GM23338 (cell line): ENCODE measurements at regions not wholly inside any gene's neighbourhood (a gene's known extent, or its start where the extent isn't known, plus 50 kb on each side); places are given as distances from the start of the nearest gene placed in this dataset.

Experiments used
- ATAC-seq: fragments of 200-7000 bp; cut with Tn5 transposase; 3 replicates; pipeline ENCODE4 v1.9.1; 2020
- DNase-seq: peaks from one replicate; pipeline ENCODE4 v3.0.0-alpha.2; 2015; ENCODE audit warnings: low spot score
- H2AFZ ChIP-seq: fragments of 200-600 bp; sonication (generic); 2 replicates; pipeline ENCODE4 v1.8.0; 2016; ENCODE audit warnings: antibody characterized with exemption, mild to moderate bottlenecking, moderate library complexity
- H3F3A ChIP-seq: fragments of 200-600 bp; sonication (generic); replicated peaks from 2 replicates; pipeline ENCODE4 v1.8.0; 2017; ENCODE audit warnings: antibody characterized with exemption, mixed run types, low read depth
- H3K27ac ChIP-seq: fragments of 200-600 bp; sonication (generic); 2 replicates; pipeline ENCODE4 v1.6.1; 2016; ENCODE audit warnings: low read depth
- H3K27me3 ChIP-seq: fragments of 200-600 bp; sonication (generic); 2 replicates; pipeline ENCODE4 v1.8.0; 2016; ENCODE audit warnings: mild to moderate bottlenecking, mixed run types, moderate library complexity; ENCODE audit not compliant: insufficient read depth
- H3K36me3 ChIP-seq: fragments of 200-600 bp; sonication (generic); 2 replicates; pipeline ENCODE4 v1.8.0; 2016; ENCODE audit warnings: mild to moderate bottlenecking; ENCODE audit not compliant: insufficient read depth
- H3K4me1 ChIP-seq: fragments of 200-600 bp; sonication (generic); 2 replicates; pipeline ENCODE4 v1.8.0; 2016; ENCODE audit warnings: mild to moderate bottlenecking, moderate library complexity; ENCODE audit not compliant: insufficient read depth
- H3K4me2 ChIP-seq: fragments of 200-600 bp; sonication (generic); 2 replicates; pipeline ENCODE4 v1.7.1; 2017; ENCODE audit warnings: mixed run types
- H3K4me3 ChIP-seq: fragments of 200-600 bp; sonication (generic); 2 replicates; pipeline ENCODE4 v1.6.1; 2016; ENCODE audit warnings: mixed run types
- H3K79me2 ChIP-seq: fragments of 200-600 bp; sonication (generic); replicated peaks from 2 replicates; pipeline ENCODE4 v1.8.0; 2017; ENCODE audit warnings: mild to moderate bottlenecking; ENCODE audit not compliant: insufficient read depth
- H3K9me2 ChIP-seq: fragments of 200-600 bp; sonication (generic); 2 replicates; pipeline ENCODE4 v1.8.0; 2017; ENCODE audit not compliant: insufficient read depth
- H4K20me1 ChIP-seq: fragments of 200-600 bp; sonication (generic); replicated peaks from 2 replicates; pipeline ENCODE4 v1.8.0; 2017; ENCODE audit warnings: mild to moderate bottlenecking; ENCODE audit not compliant: insufficient read depth
- H3K27ac Mint-ChIP-seq: 2 replicates; pipeline ENCODE4 v1.8.0; 2020; ENCODE audit warnings: inconsistent platforms, mild to moderate bottlenecking, moderate library complexity, mixed read lengths
- H3K27me3 Mint-ChIP-seq: 3 replicates; pipeline ENCODE4 v1.8.0; 2022; ENCODE audit warnings: low read depth, mild to moderate bottlenecking, moderate library complexity, mixed read lengths, inconsistent platforms; ENCODE audit not compliant: insufficient read depth, poor library complexity
- H3K36me3 Mint-ChIP-seq: 3 replicates; pipeline ENCODE4 v1.8.0; 2021; ENCODE audit warnings: low read depth, mild to moderate bottlenecking, inconsistent platforms, moderate library complexity, mixed read lengths
- H3K4me1 Mint-ChIP-seq: 3 replicates; pipeline ENCODE4 v1.8.0; 2020; ENCODE audit warnings: mild to moderate bottlenecking, inconsistent platforms, mixed read lengths
- H3K4me3 Mint-ChIP-seq: 3 replicates; pipeline ENCODE4 v1.8.0; 2021; ENCODE audit warnings: moderate library complexity, mild to moderate bottlenecking, inconsistent platforms, mixed read lengths
- H3K9me3 Mint-ChIP-seq: 3 replicates; pipeline ENCODE4 v1.8.0; 2020; ENCODE audit warnings: moderate library complexity, mild to moderate bottlenecking, inconsistent platforms, mixed read lengths
- CREB1 ChIP-seq: fragments of 250-450 bp; sonication (Bioruptor Pico); IDR thresholded peaks from 2 replicates; pipeline ENCODE4 v1.5.0; 2020; ENCODE audit warnings: low read depth, mild to moderate bottlenecking, moderate library complexity
- EZH2 ChIP-seq: fragments of 200-600 bp; sonication (generic); IDR thresholded peaks from one replicate; pipeline ENCODE4 v1.8.0; 2017; ENCODE audit warnings: antibody characterized with exemption, mild to moderate bottlenecking, low read depth; ENCODE audit not compliant: unreplicated experiment
- JUNB ChIP-seq: IDR thresholded peaks from one replicate; pipeline ENCODE4 v1.6.1; 2016; ENCODE audit warnings: antibody characterized with exemption; ENCODE audit not compliant: unreplicated experiment
- STAT1 ChIP-seq: IDR thresholded peaks from one replicate; pipeline ENCODE4 v1.6.1; 2016; ENCODE audit warnings: antibody characterized with exemption; ENCODE audit not compliant: unreplicated experiment
- ZNF114 ChIP-seq: fragments of 250-450 bp; sonication (Bioruptor Pico); IDR thresholded peaks from 2 replicates; pipeline ENCODE4 v1.5.0; 2020; ENCODE audit warnings: mild to moderate bottlenecking, moderate library complexity
- ZNF331 ChIP-seq: fragments of 250-450 bp; sonication (Bioruptor Pico); IDR thresholded peaks from 2 replicates; pipeline ENCODE4 v1.5.0; 2020; ENCODE audit warnings: low read depth, mild to moderate bottlenecking, moderate library complexity
- TF ChIP-seq, protein P1 (sequence below): fragments of 250-450 bp; sonication (Bioruptor Pico); IDR thresholded peaks from 2 replicates; pipeline ENCODE4 v1.5.0; 2020; ENCODE audit warnings: mild to moderate bottlenecking, moderate library complexity
- TF ChIP-seq, protein P2 (sequence below), 2 experiments: fragments of 200-600 bp in 1 of 2; sonication (generic) in 1 of 2; conservative IDR thresholded peaks; 2 replicates each; pipeline versions ENCODE4 v1.5.1 to v1.6.1; 2016 to 2017; ENCODE audit warnings: antibody characterized with exemption in 2 of 2, low read depth in 2 of 2, mild to moderate bottlenecking in 2 of 2, moderate library complexity in 1 of 2

DNA sequence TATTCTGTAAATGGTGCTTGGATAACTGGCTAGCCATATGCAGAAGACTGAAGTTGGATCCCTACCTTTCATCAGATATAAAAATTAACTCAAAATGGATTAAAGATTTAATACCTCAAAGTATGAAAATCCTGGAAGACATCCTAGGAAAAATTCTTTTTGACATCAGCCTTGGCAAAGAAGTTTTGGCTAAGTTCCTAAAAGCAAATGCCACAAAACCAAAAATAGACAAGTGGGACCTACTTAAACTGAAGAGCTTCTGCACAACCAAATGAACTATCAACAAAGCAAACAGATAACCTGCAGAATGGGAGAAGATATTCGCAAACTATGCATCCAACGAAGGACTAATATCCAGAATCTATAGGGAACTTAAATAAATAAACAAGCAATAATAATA is 60.3 kb upstream of the RIPPLY2 start:
- no peaks in the 10 kb centered on the region for H3K27me3 ChIP-seq
- no peaks in the 10 kb centered on the region for H3K4me1 ChIP-seq
- ATAC-seq (no peak), DNase-seq (no peak)
- H4K20me1 ChIP-seq = no peaks in the 10 kb centered on the region
- TF ChIP-seq ZNF331 (CRISPR knock-in tag) = no peak
- TF ChIP-seq, protein P1, sequence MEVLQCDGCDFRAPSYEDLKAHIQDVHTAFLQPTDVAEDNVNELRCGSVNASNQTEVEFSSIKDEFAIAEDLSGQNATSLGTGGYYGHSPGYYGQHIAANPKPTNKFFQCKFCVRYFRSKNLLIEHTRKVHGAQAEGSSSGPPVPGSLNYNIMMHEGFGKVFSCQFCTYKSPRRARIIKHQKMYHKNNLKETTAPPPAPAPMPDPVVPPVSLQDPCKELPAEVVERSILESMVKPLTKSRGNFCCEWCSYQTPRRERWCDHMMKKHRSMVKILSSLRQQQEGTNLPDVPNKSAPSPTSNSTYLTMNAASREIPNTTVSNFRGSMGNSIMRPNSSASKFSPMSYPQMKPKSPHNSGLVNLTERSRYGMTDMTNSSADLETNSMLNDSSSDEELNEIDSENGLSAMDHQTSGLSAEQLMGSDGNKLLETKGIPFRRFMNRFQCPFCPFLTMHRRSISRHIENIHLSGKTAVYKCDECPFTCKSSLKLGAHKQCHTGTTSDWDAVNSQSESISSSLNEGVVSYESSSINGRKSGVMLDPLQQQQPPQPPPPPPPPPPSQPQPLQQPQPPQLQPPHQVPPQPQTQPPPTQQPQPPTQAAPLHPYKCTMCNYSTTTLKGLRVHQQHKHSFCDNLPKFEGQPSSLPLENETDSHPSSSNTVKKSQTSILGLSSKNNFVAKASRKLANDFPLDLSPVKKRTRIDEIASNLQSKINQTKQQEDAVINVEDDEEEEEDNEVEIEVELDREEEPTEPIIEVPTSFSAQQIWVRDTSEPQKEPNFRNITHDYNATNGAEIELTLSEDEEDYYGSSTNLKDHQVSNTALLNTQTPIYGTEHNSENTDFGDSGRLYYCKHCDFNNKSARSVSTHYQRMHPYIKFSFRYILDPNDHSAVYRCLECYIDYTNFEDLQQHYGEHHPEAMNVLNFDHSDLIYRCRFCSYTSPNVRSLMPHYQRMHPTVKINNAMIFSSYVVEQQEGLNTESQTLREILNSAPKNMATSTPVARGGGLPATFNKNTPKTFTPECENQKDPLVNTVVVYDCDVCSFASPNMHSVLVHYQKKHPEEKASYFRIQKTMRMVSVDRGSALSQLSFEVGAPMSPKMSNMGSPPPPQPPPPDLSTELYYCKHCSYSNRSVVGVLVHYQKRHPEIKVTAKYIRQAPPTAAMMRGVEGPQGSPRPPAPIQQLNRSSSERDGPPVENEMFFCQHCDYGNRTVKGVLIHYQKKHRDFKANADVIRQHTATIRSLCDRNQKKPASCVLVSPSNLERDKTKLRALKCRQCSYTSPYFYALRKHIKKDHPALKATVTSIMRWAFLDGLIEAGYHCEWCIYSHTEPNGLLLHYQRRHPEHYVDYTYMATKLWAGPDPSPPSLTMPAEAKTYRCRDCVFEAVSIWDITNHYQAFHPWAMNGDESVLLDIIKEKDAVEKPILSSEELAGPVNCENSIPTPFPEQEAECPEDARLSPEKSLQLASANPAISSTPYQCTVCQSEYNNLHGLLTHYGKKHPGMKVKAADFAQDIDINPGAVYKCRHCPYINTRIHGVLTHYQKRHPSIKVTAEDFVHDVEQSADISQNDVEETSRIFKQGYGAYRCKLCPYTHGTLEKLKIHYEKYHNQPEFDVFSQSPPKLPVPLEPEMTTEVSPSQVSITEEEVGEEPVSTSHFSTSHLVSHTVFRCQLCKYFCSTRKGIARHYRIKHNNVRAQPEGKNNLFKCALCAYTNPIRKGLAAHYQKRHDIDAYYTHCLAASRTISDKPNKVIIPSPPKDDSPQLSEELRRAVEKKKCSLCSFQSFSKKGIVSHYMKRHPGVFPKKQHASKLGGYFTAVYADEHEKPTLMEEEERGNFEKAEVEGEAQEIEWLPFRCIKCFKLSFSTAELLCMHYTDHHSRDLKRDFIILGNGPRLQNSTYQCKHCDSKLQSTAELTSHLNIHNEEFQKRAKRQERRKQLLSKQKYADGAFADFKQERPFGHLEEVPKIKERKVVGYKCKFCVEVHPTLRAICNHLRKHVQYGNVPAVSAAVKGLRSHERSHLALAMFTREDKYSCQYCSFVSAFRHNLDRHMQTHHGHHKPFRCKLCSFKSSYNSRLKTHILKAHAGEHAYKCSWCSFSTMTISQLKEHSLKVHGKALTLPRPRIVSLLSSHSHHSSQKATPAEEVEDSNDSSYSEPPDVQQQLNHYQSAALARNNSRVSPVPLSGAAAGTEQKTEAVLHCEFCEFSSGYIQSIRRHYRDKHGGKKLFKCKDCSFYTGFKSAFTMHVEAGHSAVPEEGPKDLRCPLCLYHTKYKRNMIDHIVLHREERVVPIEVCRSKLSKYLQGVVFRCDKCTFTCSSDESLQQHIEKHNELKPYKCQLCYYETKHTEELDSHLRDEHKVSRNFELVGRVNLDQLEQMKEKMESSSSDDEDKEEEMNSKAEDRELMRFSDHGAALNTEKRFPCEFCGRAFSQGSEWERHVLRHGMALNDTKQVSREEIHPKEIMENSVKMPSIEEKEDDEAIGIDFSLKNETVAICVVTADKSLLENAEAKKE (CRISPR knock-in tag) = no peak
- TF ChIP-seq ZNF114 (CRISPR knock-in tag) = no peak
- no peak for TF ChIP-seq JUNB
- no peak for TF ChIP-seq CREB1 (CRISPR knock-in tag)
- no peak for TF ChIP-seq STAT1
- TF ChIP-seq, protein P2, sequence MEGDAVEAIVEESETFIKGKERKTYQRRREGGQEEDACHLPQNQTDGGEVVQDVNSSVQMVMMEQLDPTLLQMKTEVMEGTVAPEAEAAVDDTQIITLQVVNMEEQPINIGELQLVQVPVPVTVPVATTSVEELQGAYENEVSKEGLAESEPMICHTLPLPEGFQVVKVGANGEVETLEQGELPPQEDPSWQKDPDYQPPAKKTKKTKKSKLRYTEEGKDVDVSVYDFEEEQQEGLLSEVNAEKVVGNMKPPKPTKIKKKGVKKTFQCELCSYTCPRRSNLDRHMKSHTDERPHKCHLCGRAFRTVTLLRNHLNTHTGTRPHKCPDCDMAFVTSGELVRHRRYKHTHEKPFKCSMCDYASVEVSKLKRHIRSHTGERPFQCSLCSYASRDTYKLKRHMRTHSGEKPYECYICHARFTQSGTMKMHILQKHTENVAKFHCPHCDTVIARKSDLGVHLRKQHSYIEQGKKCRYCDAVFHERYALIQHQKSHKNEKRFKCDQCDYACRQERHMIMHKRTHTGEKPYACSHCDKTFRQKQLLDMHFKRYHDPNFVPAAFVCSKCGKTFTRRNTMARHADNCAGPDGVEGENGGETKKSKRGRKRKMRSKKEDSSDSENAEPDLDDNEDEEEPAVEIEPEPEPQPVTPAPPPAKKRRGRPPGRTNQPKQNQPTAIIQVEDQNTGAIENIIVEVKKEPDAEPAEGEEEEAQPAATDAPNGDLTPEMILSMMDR (conservative IDR thresholded peaks at IDR 0.05; ENCODE audit: low read depth in 2 of 2) = no peak
- no peak for TF ChIP-seq EZH2
- no peak overlapping the region for H3K27ac ChIP-seq
- H3K36me3 ChIP-seq = no peaks in the 10 kb centered on the region
- no peak overlapping the region for H2AFZ ChIP-seq
- H3K9me3 Mint-ChIP-seq = no peaks in the 10 kb centered on the region; the same call in 1 of the 3 replicates
- no peak overlapping the region for H3K4me3 Mint-ChIP-seq
- H3K4me1 Mint-ChIP-seq = no peaks in the 10 kb centered on the region
- H3F3A ChIP-seq = no peaks in the 10 kb centered on the region
- no peak overlapping the region for H3K4me2 ChIP-seq
- H3K79me2 ChIP-seq = no peaks in the 10 kb centered on the region
- H3K27me3 Mint-ChIP-seq = peaks cover 1% of the 10 kb centered on the region
- H3K36me3 Mint-ChIP-seq = no peaks in the 10 kb centered on the region
- H3K27ac Mint-ChIP-seq = no peak overlapping the region
- H3K9me2 ChIP-seq = no peaks in the 10 kb centered on the region; the same call in 1 of the 2 replicates
- no peak overlapping the region for H3K4me3 ChIP-seq
